K562 (cell line): ENCODE measurements at regions not wholly inside any gene's neighbourhood (a gene's known extent, or its start where the extent isn't known, plus 50 kb on each side); places are given as distances from the start of the nearest gene placed in this dataset.

ENCODE experiments used
- ATAC-seq: fragments of 200-7000 bp; cut with Tn5 transposase; 3 replicates; pipeline ENCODE4 v1.9.1; 2020; ENCODE audit warnings: moderate library complexity
- BruUV-seq: library from RNA; stranded (reverse); fragments of 400-500 nt; replicated peaks from 2 replicates; lab custom pipeline; 2021; lab: Mats Ljungman, UMichigan
- CTCF ChIA-PET: fragments of 300-600 bp; formaldehyde crosslinking; extraction: SDS; loops from one replicate; lab custom pipeline; 2021; ENCODE audit warnings: low intra/inter-chr PET ratio; lab: Yijun Ruan, JAX
- POLR2A ChIA-PET: fragments of 300-600, 350-650 bp; sonication (Branson Sonifier 250); formaldehyde crosslinking; extraction: SDS; loops from one replicate; lab custom pipeline; 2021; ENCODE audit warnings: antibody characterized with exemption, inconsistent platforms; lab: Yijun Ruan, JAX
- DNase-seq, 4 experiments: peaks; one replicate each; pipeline versions ENCODE4 v3.0.0 to v3.0.0-alpha.2; 2011 to 2018; ENCODE audit warnings: low spot score in 3 of 4, mixed read lengths in 3 of 4; ENCODE audit errors: extremely low read depth in 1 of 4
- FAIRE-seq: peaks from 2 replicates; lab custom pipeline; 2011; peaks lifted over from hg19 to GRCh38; lab: Jason Lieb, UNC
- H2AFZ ChIP-seq: 2 replicates; pipeline ENCODE4 v1.6.0; 2011; ENCODE audit warnings: low read depth, low read length, control low read depth, inconsistent platforms
- H3K27ac ChIP-seq: fragments of 200-600 bp; 3 replicates; pipeline ENCODE4 v1.8.0; 2011; ENCODE audit warnings: low read depth, mild to moderate bottlenecking, control low read depth, inconsistent platforms, low read length, moderate library complexity, mixed read lengths; ENCODE audit errors: extremely low read depth
- H3K27me3 ChIP-seq, 2 experiments: fragments of 300-600 bp in 1 of 2; 2 replicates in 1 of 2; 3 replicates in 1 of 2; pipeline versions ENCODE4 v1.6.0 to v1.8.0; 2011; ENCODE audit warnings: inconsistent platforms in 2 of 2, low read length in 2 of 2, mild to moderate bottlenecking in 1 of 2, mixed read lengths in 1 of 2, moderate library complexity in 1 of 2; ENCODE audit not compliant: control insufficient read depth in 2 of 2, insufficient read depth in 2 of 2
- H3K36me3 ChIP-seq: fragments of 300-600 bp; 3 replicates; pipeline ENCODE4 v1.8.0; 2011; ENCODE audit warnings: mild to moderate bottlenecking, low read length, inconsistent platforms; ENCODE audit not compliant: control insufficient read depth, insufficient read depth
- H3K4me1 ChIP-seq, 2 experiments: fragments of 200-600 bp in 1 of 2; replicated peaks in 1 of 2; 2 replicates in 1 of 2; 3 replicates in 1 of 2; pipeline versions ENCODE4 v1.5.1 to v1.8.0; 2011; ENCODE audit warnings: inconsistent platforms in 2 of 2, low read length in 2 of 2, mild to moderate bottlenecking in 1 of 2, mixed read lengths in 1 of 2, moderate library complexity in 1 of 2; ENCODE audit not compliant: control insufficient read depth in 2 of 2, insufficient read depth in 2 of 2
- H3K4me2 ChIP-seq: 2 replicates; pipeline ENCODE4 v1.6.1; 2011; ENCODE audit warnings: low read length, control low read depth, inconsistent platforms, mixed read lengths; ENCODE audit not compliant: insufficient read depth
- H3K4me3 ChIP-seq: fragments of 200-600 bp; sonication (generic), shearing (Covaris generic); 2 replicates; pipeline ENCODE4 v1.5.1; 2016; ENCODE audit warnings: control low read depth, inconsistent platforms
- H3K79me2 ChIP-seq: fragments of 200-600 bp; 3 replicates; pipeline ENCODE4 v1.8.0; 2011; ENCODE audit warnings: low read length, inconsistent platforms; ENCODE audit not compliant: control insufficient read depth, insufficient read depth
- H3K9ac ChIP-seq, 2 experiments: 2 replicates each; pipeline versions ENCODE4 v1.6.0 to v1.6.1; 2011; ENCODE audit warnings: low read depth in 2 of 2, low read length in 2 of 2, control low read depth in 1 of 2, inconsistent platforms in 1 of 2, mild to moderate bottlenecking in 1 of 2, mixed read lengths in 1 of 2; ENCODE audit not compliant: insufficient read depth in 1 of 2
- H3K9me1 ChIP-seq: one replicate; pipeline ENCODE4 v1.6.0; 2011; ENCODE audit warnings: inconsistent platforms, mild to moderate bottlenecking, low read length, moderate library complexity; ENCODE audit not compliant: control insufficient read depth, insufficient read depth
- H3K9me3 ChIP-seq: replicated peaks from 2 replicates; pipeline ENCODE4 v1.5.1; 2011; ENCODE audit warnings: low read depth, low read length, inconsistent platforms; ENCODE audit not compliant: control insufficient read depth, insufficient read depth
- H4K20me1 ChIP-seq: replicated peaks from 2 replicates; pipeline ENCODE4 v1.6.1; 2011; ENCODE audit warnings: low read length, inconsistent platforms, mixed read lengths; ENCODE audit not compliant: control insufficient read depth, insufficient read depth
- WGBS: fragments of 100-300 bp; shearing (Covaris generic); methylation state at CpG from one replicate; pipeline ENCODE4 v1.1.6; 2016; ENCODE audit warnings: low coverage, mixed read lengths; ENCODE audit not compliant: insufficient coverage; ENCODE audit errors: missing lambda C conversion rate; 5-methylcytosine and 5-hydroxymethylcytosine counted together
- in situ Hi-C: fragments of 300-500 bp; cut with MboI; formaldehyde crosslinking; loops from 4 replicates; pipeline ENCODE4 v1.15.0; 2018; ENCODE audit warnings: inconsistent platforms, mixed read lengths
- intact Hi-C: fragments of 100-400 bp; cut with micrococcal nuclease; formaldehyde crosslinking; loops from 2 replicates; pipeline ENCODE4 v1.14.2; 2022
- TF ChIP-seq, protein P1 (sequence below): fragments of 450-650 bp; formaldehyde crosslinking; IDR thresholded peaks from 2 replicates; pipeline ENCODE4 v1.4.0; 2020; ENCODE audit warnings: mild to moderate bottlenecking, moderate library complexity
- TF ChIP-seq, protein P2 (sequence below): fragments of 250-450 bp; sonication (Bioruptor Pico); IDR thresholded peaks from 2 replicates; pipeline ENCODE4 v1.4.0; 2020; ENCODE audit warnings: mild to moderate bottlenecking, moderate library complexity, borderline replicate concordance

DNA sequence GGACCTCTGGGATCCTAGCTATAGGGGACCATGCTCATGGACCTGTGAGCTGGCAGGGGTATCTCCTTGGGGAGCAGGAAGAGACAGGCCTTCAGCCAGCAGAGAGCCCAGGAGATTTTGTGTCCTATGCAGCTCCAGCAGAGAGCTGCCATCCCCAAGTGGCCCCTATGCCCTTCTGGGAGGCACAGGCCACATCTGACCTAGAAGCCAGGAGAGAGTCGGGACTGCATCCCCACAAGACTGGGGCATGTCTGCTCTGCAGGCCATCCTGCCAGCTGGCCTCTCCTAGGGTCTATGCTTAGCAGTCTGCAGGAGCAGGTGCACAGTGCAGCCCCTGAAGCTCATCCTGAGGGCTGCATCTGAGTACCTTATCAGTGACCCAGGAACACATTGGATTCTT lies 279.5 kb downstream of the KIF2B start:
- no peaks in the 10 kb centered on the region for H4K20me1 ChIP-seq
- no peak overlapping the region for H3K4me2 ChIP-seq
- in situ Hi-C loops = no loop called here
- H3K9me3 ChIP-seq = peaks cover 2% of the 10 kb centered on the region; the same call in 1 of the 2 replicates
- intact Hi-C loops = no loop called here
- FAIRE-seq = no peak
- H3K4me1 ChIP-seq = no peaks in the 10 kb centered on the region
- no peaks in the 10 kb centered on the region for H3K79me2 ChIP-seq
- TF ChIP-seq, protein P1, sequence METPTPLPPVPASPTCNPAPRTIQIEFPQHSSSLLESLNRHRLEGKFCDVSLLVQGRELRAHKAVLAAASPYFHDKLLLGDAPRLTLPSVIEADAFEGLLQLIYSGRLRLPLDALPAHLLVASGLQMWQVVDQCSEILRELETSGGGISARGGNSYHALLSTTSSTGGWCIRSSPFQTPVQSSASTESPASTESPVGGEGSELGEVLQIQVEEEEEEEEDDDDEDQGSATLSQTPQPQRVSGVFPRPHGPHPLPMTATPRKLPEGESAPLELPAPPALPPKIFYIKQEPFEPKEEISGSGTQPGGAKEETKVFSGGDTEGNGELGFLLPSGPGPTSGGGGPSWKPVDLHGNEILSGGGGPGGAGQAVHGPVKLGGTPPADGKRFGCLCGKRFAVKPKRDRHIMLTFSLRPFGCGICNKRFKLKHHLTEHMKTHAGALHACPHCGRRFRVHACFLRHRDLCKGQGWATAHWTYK = no peak
- TF ChIP-seq, protein P2, sequence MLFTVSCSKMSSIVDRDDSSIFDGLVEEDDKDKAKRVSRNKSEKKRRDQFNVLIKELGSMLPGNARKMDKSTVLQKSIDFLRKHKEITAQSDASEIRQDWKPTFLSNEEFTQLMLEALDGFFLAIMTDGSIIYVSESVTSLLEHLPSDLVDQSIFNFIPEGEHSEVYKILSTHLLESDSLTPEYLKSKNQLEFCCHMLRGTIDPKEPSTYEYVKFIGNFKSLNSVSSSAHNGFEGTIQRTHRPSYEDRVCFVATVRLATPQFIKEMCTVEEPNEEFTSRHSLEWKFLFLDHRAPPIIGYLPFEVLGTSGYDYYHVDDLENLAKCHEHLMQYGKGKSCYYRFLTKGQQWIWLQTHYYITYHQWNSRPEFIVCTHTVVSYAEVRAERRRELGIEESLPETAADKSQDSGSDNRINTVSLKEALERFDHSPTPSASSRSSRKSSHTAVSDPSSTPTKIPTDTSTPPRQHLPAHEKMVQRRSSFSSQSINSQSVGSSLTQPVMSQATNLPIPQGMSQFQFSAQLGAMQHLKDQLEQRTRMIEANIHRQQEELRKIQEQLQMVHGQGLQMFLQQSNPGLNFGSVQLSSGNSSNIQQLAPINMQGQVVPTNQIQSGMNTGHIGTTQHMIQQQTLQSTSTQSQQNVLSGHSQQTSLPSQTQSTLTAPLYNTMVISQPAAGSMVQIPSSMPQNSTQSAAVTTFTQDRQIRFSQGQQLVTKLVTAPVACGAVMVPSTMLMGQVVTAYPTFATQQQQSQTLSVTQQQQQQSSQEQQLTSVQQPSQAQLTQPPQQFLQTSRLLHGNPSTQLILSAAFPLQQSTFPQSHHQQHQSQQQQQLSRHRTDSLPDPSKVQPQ (CRISPR knock-in tag) = no peak
- H3K4me3 ChIP-seq = no peak overlapping the region
- CTCF ChIA-PET = no interaction called here
- POLR2A ChIA-PET = no interaction called here
- no peaks in the 10 kb centered on the region for H3K27me3 ChIP-seq
- H2AFZ ChIP-seq = no peak overlapping the region
- no peak for ATAC-seq
- no peaks in the 10 kb centered on the region for H3K36me3 ChIP-seq
- no peak for DNase-seq
- no peak overlapping the region for H3K9ac ChIP-seq
- no TSS peak for BruUV-seq
- 0% methylated on average over 1 of the region's 1 CpG for WGBS
- H3K27ac ChIP-seq = no peak overlapping the region
- no peaks in the 10 kb centered on the region for H3K9me1 ChIP-seq
